ENCODE measurements at regions not wholly inside any gene's neighbourhood (a gene's known extent, or its start where the extent isn't known, plus 50 kb on each side); places are given as distances from the start of the nearest gene placed in this dataset.
A peak's percentile ranks its signal among the peaks of the same experiment; 100 is the strongest.

- peak; percentile 53 for TF ChIP-seq CTCF (conservative IDR thresholded peaks at IDR 0.05; ENCODE audit: low read depth, low read length)
- DNase-seq (ENCODE audit: low read depth), result no peak
- H3K4me3 ChIP-seq (ENCODE audit: low read length), result no peak overlapping the region
Measured at GRCh38 chr6:166770216-166771116, 143.4 kb upstream of the RPS6KA2 start.

GRCh38 chr6:166769648-166770047, 142.6 kb upstream of the RPS6KA2 start:
- no peak for DNase-seq (ENCODE audit: low read depth)
- no peak overlapping the region for H3K4me3 ChIP-seq (ENCODE audit: low read length)
- TF ChIP-seq CTCF (conservative IDR thresholded peaks at IDR 0.05; ENCODE audit: low read depth, low read length), result no peak

GRCh38 chr6:166768761-166769160, 141.7 kb upstream of the RPS6KA2 start:
- TF ChIP-seq CTCF (conservative IDR thresholded peaks at IDR 0.05; ENCODE audit: low read depth, low read length), result no peak
- no peak overlapping the region for H3K4me3 ChIP-seq (ENCODE audit: low read length)
- no peak for DNase-seq (ENCODE audit: low read depth)

GRCh38 chr6:166767230-166767629, 140.2 kb upstream of the RPS6KA2 start:
- DNase-seq (ENCODE audit: low read depth), result no peak
- no peak for TF ChIP-seq CTCF (conservative IDR thresholded peaks at IDR 0.05; ENCODE audit: low read depth, low read length)
- H3K4me3 ChIP-seq (ENCODE audit: low read length), result no peak overlapping the region

GRCh38 chr6:166766769-166767168, 139.7 kb upstream of the RPS6KA2 start:
- no peak for DNase-seq (ENCODE audit: low read depth)
- no peak for TF ChIP-seq CTCF (conservative IDR thresholded peaks at IDR 0.05; ENCODE audit: low read depth, low read length)
- H3K4me3 ChIP-seq (ENCODE audit: low read length), result no peak overlapping the region

- H3K4me3 ChIP-seq (ENCODE audit: low read length), result no peak overlapping the region
- TF ChIP-seq CTCF (conservative IDR thresholded peaks at IDR 0.05; ENCODE audit: low read depth, low read length), result no peak
- no peak for DNase-seq (ENCODE audit: low read depth)
Measured at GRCh38 chr6:166765234-166765541, 138.1 kb upstream of the RPS6KA2 start.

Data from retinal pigment epithelial cell (primary cell).